ENCODE measurements at regions not wholly inside any gene's neighbourhood (a gene's known extent, or its start where the extent isn't known, plus 50 kb on each side); places are given as distances from the start of the nearest gene placed in this dataset.

GRCh38 chr2:71846072-71846471, 301.6 kb downstream of the CYP26B1 start:
- DNase-seq (ENCODE audit: insufficient read length, low spot score) (no peak), FAIRE-seq (no peak)
- TF ChIP-seq, protein P1, sequence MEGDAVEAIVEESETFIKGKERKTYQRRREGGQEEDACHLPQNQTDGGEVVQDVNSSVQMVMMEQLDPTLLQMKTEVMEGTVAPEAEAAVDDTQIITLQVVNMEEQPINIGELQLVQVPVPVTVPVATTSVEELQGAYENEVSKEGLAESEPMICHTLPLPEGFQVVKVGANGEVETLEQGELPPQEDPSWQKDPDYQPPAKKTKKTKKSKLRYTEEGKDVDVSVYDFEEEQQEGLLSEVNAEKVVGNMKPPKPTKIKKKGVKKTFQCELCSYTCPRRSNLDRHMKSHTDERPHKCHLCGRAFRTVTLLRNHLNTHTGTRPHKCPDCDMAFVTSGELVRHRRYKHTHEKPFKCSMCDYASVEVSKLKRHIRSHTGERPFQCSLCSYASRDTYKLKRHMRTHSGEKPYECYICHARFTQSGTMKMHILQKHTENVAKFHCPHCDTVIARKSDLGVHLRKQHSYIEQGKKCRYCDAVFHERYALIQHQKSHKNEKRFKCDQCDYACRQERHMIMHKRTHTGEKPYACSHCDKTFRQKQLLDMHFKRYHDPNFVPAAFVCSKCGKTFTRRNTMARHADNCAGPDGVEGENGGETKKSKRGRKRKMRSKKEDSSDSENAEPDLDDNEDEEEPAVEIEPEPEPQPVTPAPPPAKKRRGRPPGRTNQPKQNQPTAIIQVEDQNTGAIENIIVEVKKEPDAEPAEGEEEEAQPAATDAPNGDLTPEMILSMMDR (IDR thresholded peaks at IDR 0.05; ENCODE audit: insufficient read depth, missing control alignments): no peak

DNA sequence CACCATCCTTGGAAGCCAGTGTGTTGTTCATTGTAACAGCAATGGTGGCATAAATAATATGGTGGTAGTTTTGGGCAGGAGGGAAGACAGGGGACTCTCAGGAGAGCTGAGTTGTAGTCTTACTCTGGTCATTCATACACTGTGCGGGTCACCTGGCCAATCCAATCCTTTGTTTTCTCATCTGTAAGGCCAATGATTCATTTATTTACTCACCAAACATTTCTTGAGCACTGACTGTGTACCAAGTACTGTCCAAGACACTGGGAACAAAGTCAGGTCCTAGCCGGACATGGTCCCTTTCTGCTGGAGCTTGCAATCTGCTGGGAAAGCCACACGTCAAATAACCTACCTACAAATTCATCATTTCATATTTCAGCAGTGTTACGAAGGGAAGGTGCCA, 302.7 kb downstream of the CYP26B1 start:
- DNase-seq (ENCODE audit: insufficient read length, low spot score) (no peak), FAIRE-seq (no peak)
- TF ChIP-seq, protein P1 (IDR thresholded peaks at IDR 0.05; ENCODE audit: insufficient read depth, missing control alignments): no peak

- TF ChIP-seq, protein P1 (IDR thresholded peaks at IDR 0.05; ENCODE audit: insufficient read depth, missing control alignments): no peak
- FAIRE-seq (no peak), DNase-seq (ENCODE audit: insufficient read length, low spot score) (no peak)
Measured at GRCh38 chr2:71843391-71843850, 304.2 kb downstream of the CYP26B1 start.

- no peak for DNase-seq (ENCODE audit: insufficient read length, low spot score)
- no peak for FAIRE-seq
- TF ChIP-seq, protein P1 (IDR thresholded peaks at IDR 0.05; ENCODE audit: insufficient read depth, missing control alignments): no peak
Measured at GRCh38 chr2:71842744-71843143, 304.9 kb downstream of the CYP26B1 start.

DNA sequence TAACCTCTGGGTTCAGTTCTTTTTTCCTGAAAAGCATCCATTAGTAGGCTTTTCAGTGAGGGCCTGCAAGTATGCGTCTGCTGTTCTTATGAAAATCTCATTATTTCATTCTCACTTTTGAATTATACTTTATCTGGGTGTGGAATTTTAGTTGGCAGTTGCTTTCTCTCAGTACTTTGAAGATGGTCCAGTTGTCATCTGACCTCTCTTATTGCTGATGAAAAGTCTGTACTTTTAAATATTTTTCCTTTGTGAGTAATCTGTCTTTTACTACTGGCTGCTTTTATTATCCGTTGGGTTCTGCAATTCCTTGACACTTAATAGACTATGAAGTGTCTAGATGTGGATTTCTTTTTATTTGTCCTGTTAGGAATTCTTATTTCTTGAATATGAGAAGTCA, 307.8 kb downstream of the CYP26B1 start:
- DNase-seq (ENCODE audit: insufficient read length, low spot score): no peak
- no peak for FAIRE-seq
- TF ChIP-seq, protein P1 (IDR thresholded peaks at IDR 0.05; ENCODE audit: insufficient read depth, missing control alignments): no peak

DNA sequence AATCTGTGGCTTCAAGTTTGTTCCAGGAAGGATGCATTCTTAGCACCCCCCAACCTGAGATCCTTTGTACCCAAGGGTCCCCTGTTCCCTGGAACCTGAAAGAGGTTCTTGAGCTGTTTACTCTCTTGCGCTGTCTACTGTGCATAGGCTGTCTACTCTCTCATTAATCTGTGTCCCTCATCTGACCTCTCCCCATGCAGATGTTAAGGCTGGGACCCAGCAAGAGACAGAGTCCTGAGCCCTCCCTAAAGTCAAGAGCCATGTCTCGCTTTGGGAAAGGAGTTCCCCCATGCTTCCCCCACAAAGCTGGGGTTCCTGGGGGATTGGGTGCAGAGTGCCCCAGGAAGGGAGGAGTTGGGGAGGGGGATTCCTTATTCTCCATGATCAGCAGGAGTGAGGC, 312.9 kb downstream of the CYP26B1 start:
- FAIRE-seq: no peak
- TF ChIP-seq, protein P1 (IDR thresholded peaks at IDR 0.05; ENCODE audit: insufficient read depth, missing control alignments): no peak
- no peak for DNase-seq (ENCODE audit: insufficient read length, low spot score)

- FAIRE-seq (no peak), DNase-seq (ENCODE audit: insufficient read length, low spot score) (no peak)
- TF ChIP-seq, protein P1 (IDR thresholded peaks at IDR 0.05; ENCODE audit: insufficient read depth, missing control alignments): no peak
Measured at GRCh38 chr2:71833855-71834560, 313.7 kb downstream of the CYP26B1 start.

Data from D721Med (cell line).